GM13977 (cell line): ENCODE measurements at regions not wholly inside any gene's neighbourhood (a gene's known extent, or its start where the extent isn't known, plus 50 kb on each side); places are given as distances from the start of the nearest gene placed in this dataset.
"Not testable (repeated sequence)": the region's sequence is repeated elsewhere in the genome, so short reads cannot be mapped to it uniquely, and the experiment has no call there.

Experiments
- DNase-seq: peaks from one replicate; pipeline ENCODE4 v3.0.0; 2012; ENCODE audit warnings: low spot score
- in situ Hi-C: fragments of 300-500 bp; cut with MboI; formaldehyde crosslinking; loops from one replicate; pipeline ENCODE4 v1.12.0; 2022; ENCODE audit warnings: low sequenced_read_pairs, low pct_unique_long_range_greater_than_20kb, mixed read lengths, inconsistent platforms; ENCODE audit not compliant: unreplicated experiment
- TF ChIP-seq, protein P1 (sequence below): IDR thresholded peaks from 2 replicates; pipeline ENCODE4 v1.5.1; 2012; ENCODE audit warnings: mild to moderate bottlenecking, control low read depth; ENCODE audit not compliant: insufficient read depth; ENCODE audit errors: extremely low read depth, missing control alignments

GRCh38 chr10:23918839-23919238, 290.1 kb upstream of the KIAA1217 start:
- TF ChIP-seq, protein P1, sequence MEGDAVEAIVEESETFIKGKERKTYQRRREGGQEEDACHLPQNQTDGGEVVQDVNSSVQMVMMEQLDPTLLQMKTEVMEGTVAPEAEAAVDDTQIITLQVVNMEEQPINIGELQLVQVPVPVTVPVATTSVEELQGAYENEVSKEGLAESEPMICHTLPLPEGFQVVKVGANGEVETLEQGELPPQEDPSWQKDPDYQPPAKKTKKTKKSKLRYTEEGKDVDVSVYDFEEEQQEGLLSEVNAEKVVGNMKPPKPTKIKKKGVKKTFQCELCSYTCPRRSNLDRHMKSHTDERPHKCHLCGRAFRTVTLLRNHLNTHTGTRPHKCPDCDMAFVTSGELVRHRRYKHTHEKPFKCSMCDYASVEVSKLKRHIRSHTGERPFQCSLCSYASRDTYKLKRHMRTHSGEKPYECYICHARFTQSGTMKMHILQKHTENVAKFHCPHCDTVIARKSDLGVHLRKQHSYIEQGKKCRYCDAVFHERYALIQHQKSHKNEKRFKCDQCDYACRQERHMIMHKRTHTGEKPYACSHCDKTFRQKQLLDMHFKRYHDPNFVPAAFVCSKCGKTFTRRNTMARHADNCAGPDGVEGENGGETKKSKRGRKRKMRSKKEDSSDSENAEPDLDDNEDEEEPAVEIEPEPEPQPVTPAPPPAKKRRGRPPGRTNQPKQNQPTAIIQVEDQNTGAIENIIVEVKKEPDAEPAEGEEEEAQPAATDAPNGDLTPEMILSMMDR: no peak
- in situ Hi-C loops: no loop called here
- no peak for DNase-seq

DNA sequence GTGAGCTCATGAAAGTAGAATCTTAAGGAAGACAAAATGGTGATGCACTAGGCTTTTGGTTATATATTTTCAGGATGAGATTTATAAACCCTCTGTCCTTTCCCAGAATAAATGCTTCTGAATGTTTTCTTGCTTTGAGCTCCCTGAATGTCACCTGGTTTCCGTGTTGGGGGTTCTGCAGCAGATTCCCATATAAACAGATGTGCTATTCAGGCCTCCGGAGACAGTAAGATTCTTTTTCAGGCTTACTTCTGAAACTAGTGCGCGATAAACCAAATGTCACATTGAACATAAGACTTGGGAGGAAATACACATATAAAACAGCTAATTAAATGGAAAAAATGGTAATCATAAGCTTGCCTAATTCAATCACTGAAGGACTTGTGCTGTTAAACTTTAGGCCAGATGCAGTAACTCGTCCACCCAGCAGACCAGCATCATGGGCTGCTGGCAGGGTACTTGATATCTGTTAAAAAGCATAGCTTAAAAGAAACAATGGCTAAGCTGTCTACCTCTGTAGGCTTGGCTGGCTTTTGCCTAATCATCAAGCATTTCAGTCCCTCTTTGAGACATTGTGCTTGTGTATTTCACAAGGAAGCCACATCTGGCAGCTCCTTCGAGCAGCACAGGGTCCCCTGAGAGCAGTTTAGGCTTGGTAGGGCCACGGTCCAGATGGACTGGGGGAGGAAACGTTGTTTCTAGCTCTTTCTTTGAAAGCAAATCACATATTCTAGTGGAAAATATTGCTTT, 281.2 kb upstream of the KIAA1217 start:
- TF ChIP-seq, protein P1: no peak
- in situ Hi-C loops: no loop called here
- DNase-seq: no peak

DNA sequence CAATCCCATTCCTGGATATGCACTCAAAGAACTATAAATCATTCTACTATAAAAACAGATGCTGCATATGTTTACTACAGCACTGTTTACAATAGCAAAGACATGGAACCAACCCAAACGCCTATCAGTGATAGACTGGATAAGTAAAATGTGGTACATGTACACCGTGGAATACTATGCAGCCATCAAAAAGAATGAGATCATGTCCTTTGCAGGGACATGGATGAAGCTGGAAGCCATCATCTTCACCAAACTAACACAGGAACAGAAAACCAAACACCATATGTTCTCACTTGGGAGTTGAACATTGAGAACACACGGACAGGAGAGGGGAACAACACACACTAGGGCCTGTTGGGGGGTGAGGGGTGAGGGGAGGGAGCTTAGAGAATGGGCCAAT, 274.9 kb upstream of the KIAA1217 start:
- in situ Hi-C loops, DNase-seq: not testable (repeated sequence)

GRCh38 chr10:23945845-23946244, 263.1 kb upstream of the KIAA1217 start:
- in situ Hi-C loops: no loop called here
- TF ChIP-seq, protein P1: no peak
- no peak for DNase-seq

DNA sequence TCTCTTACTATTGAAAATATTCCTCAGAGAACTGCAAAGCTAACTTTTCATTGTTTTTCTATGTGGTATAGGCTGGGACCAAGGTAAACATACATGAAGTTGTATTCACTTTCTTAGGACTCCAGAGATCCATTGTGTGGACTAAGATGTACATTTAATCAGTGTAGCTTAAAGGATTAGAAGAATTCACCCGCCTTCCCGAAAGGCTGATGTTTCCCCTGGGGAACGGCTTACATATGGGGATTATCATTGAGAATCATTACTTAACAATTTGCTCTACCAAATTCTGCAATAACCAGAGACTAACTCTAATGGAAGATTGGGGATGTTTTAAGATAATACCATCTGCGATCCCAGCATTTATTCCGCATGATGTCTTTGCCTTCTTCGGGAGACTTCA, 257.1 kb upstream of the KIAA1217 start:
- in situ Hi-C loops: no loop called here
- DNase-seq: no peak
- TF ChIP-seq, protein P1: no peak

- DNase-seq: no peak
- in situ Hi-C loops: no loop called here
- TF ChIP-seq, protein P1: no peak
These were observed 253.3 kb upstream of the KIAA1217 start for GRCh38 chr10:23955456-23956225.

- no peak for DNase-seq
- TF ChIP-seq, protein P1: no peak
- in situ Hi-C loops: no loop called here
These were observed 243.8 kb upstream of the KIAA1217 start for GRCh38 chr10:23965123-23965522.
